ENCODE measurements at regions not wholly inside any gene's neighbourhood (a gene's known extent, or its start where the extent isn't known, plus 50 kb on each side); places are given as distances from the start of the nearest gene placed in this dataset.

DNA sequence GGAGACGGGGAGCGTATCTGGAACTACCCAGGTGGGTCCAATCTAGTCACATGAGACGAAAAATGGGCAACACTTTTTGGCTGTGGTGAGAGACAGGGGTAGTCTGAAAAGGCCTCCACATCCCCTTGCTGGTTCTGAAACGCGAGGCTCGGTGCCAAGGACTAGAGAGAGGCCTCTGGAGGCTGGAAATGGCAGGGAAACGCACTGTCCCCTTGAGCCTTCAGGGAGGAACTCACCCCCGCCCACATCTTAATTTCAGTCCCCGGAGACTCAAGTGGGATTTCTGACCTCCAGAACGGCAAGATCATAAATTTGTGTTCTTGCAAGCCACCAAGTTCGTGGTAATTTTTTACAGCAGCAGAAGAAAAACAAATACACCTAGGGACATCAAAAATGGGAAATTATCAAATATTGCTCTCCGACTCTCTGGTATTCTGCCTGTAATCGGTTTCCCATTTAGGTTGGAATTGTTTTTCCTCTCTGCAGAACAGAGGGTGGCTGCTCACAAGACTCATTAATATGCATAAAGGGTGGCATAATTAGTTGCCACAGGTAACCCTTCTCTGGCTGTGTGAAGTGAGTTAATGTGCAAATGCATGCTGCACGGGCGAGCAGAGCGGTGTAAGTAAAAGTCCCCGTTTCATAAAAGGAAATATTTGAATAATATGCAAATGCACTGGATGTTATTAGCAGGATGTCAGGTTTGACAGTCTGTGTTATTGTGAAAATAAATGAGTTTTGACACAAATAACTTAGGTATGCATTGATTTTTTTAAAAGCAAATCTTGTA lies 185.7 kb downstream of the ARRDC4 start:
- no peak for DNase-seq

DNA sequence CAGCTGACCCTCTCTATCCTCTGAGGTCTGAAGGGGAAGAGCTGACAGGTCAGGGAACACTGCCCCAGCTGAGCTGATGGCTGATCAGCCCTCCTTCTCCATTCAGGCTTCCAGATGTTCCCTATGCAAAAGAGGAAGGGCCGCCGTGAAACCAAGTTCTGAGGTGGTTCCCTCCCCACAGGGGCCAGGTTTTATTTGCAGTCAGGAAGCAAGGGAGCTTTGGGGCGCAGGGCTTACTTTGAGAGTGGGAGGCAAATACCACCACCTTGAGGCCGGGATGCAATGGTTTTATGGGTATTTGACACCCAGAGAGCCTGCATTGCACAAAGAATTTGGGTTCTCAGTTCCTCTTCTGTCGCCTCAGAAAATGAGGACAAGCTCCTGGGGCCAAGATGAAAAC lies 186.9 kb downstream of the ARRDC4 start:
- DNase-seq: no peak

DNA sequence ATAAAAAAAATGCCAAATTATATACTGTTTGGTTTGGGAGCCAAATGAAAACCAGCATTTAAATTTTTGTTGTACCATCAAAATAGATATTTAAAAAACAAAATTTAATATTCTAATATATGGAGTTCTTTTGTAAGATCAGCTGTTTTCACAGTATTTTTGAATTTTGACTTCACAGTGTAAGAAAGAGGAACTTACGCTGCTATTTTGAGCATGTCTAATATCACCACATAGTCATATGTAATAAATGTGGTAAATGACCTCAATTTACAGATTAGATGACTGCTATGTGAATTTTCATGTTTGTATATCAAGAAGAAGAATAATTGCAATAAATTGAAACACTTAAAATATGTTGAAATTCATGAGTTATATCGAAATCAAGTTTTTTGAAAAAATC lies 189.6 kb downstream of the ARRDC4 start:
- no peak for DNase-seq

DNA sequence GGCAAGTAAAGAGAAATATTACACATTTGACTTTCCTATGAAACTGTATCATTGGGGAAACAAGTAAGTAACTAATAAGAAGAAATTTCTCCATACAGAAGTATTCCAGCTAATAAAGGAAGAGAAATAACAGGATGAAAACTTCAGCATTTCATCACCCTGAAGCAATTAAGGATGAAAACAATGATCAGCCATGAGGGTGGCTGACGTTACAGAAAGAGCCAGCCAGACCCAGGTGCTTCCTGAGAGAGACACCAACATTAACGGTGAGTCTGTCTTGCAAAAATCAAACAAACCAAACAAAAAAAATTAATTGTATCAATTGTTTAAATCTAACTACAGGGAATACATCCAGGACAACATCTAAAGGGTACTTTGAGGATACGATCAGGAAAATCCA lies 190.0 kb downstream of the ARRDC4 start:
- no peak for DNase-seq

DNA sequence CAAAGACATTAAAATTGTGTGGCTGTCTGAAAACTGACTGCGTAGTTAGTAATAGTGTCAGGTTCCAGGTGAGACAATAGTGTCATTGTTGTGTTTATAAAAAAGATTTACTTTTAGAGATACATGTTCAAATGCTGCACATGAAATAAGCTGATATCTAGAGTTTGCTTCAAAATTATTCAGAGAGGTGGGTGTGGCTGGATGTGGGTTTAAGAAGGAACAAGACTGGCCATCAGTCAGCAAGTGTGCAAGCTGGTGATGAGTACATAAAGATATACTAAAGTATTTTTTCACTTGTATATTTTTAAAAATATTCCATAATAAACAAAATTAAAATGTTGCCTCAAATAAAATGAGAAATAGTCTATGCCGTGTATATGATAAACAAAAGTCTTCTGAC lies 190.6 kb downstream of the ARRDC4 start:
- DNase-seq: no peak

DNA sequence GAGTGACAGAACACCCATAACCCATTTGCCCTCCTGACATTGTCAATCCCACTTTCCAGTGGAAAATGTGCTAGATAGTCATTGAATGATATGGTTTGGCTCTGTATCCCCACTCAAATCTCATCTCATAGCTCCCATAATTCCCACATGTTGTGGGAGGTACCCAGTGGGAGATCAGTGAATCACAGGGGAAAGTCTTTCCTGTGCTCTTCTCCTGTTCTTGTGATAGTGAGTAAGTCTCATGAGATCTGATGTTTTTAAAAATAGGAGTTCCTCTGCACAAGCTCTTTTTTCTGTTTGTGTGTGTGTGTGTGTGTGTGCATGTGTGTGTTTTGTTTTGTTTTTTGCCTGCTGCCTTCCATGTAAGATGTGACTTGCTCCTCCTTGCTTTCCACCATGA lies 191.7 kb downstream of the ARRDC4 start:
- DNase-seq: no peak

DNA sequence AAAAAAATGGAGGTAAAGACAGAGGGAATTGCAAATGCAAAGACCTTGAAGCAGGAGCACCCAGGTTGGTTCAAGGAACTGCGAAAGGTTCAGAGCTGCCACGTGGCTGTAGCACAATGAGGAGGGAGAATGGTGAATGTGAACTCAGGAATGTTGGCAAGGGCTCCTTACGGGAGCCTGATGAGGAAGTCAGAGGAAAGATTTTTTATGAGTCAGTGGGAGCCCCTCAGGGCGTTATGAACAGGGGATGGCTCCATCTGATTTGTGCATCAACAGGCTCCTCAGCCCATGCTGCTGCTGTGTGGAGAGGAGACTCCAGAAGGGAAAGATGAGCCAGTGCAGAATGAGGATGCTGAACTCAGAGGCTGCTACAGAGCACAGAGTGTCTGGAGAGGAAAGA lies 194.4 kb downstream of the ARRDC4 start:
- DNase-seq: no peak

DNA sequence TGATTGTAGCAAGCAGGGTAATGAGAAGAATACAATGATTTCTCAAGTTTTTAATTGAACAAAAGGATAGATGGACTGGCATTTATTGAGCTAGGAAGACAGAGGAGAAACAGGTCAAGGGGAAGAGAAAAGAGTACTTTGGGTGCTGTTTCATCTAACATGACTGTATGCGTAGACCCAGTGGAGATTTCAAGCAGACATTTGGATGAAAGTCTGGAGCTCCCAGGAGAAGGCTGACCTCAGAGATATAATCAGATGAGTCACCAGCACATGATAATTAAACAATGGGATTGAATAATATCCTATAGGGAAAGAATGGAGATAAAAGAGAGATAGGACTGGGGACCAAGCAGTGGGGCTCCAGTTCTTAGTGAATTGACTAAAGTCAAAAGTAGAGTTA lies 194.9 kb downstream of the ARRDC4 start:
- DNase-seq: no peak

DNA sequence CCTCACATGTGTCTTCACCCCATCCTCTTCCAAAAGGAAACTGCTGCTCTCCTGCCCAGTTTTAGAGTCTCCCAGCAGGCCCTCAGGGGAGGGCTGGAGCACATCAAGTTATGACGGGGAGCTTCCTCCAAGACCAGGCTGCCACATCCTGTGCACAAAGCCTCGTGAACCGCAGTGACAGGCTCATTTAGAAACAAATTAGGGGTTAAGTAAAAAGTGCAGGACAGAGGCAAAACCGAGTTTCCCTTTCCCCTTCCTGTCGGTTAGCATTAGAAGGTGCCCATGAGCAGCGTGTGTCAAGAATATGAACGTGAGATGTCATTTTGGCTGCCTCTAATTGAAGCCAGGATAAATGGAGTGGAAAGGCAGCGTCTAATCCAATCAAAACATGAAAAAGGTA lies 199.7 kb downstream of the ARRDC4 start:
- DNase-seq: no peak

DNA sequence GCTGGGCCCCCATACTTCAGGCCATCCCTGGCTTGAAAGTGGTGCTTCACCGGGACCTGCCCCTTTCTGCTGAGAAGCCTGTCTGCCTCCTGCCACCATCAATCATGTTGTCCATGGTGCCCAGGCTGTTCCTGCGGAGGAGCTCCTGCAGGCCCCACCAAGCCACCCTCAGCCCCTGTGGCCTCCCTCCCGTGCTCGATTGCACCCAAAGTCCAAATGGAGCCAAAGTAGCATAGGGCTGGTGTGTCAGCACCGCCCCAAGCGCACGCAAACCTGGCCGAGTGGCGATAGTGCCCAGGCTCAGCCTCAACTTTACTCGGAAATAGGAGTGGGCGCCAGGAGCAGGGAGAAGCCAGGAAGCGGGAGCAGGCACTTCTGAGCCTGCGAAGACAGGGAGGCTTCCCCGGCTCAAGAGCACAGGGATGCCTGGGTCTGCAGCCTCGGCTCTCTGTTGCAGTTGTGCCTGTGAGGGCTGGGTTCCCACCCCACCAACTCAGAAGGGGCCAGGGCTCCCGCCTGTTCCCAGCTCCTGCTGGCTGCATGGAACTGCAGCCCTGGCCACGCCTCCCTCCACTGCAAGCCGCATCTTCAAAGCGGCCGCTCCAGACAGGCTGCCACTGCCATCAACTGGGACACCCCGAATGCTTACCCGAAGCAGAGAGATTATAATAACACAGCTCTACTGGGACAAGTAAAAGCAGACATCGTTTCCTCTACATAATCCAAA lies 203.0 kb downstream of the ARRDC4 start:
- no peak for DNase-seq

DNA sequence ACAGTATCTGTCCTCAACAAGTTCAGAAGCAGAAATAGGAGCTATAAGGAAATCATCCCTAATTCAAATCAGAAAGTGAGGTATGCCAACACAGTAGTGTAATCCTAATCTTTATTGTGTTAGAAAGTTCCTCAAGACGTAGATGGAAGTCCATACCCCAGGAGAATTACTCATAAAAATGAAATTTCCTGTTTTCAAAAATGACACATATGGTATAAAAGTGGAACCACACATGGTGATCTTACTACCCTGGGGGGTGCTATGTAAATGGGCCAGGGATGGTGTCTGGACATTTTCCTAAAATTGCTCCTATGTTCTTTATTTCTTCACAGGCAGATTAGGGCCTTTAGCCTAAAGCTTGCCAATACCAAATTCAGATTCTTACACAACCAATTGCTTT lies 204.1 kb downstream of the ARRDC4 start:
- DNase-seq: no peak

DNA sequence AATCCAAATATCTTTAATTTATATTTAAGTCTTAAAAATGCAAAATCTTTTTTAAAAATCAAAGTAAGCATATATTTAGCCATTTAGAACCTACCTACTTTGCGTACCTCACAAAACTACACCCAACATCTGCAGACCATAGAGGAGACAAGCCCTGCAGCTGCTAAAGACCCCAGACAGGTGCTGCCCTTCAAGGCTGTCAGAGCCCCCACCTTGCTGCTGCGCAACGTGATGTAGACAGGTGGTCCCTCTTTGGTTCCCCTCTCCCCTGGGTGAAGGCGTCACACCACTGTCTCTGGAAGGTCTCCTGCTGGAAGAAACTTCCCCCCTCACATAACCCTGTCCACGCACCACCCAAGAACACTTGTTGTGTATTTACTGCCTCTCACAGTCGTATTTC lies 204.5 kb downstream of the ARRDC4 start:
- DNase-seq: no peak

DNA sequence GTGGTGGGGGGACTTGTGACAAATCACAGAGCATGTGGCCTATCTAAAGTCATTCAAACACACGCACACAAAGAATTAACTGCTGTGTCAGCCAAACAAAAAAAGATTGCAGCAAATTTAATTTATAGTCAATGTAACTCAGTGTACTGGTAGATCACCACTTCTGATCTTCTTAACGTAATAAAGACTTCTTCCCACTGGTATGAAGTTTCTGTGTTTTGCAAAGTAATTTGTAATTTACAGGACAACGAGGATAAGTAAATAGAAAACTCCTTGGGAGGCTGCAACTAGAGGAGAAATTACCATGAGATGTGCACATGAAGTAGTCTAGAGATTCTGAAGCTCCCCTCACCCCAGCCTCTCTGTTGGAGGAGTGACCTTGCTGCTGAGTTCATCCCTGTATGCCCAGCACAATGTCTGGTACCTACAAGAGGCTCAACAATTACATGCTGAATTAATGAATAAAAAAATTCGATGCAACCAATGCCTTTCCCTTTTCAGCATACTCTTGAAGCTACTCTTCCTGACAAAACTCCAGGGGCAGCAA lies 207.3 kb downstream of the ARRDC4 start:
- DNase-seq: no peak

DNA sequence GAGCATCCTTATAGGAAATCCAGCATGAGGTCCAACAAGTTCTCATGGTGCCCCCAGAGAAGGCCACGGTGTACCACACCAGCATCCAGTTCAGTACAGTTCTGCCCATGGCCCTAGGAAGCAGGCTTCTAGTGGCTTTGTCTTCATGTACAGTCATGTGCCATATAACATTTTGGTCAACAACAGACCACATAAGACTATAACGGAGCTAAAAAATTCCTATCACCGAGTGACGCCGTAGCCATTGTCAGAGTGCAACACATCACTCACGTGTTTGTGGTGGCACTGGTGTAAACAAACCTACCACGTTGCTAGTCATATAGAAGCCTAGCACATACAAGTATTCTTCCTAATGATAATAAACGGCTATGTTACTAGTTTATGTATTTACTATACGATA lies 209.0 kb downstream of the ARRDC4 start:
- DNase-seq: no peak

DNA sequence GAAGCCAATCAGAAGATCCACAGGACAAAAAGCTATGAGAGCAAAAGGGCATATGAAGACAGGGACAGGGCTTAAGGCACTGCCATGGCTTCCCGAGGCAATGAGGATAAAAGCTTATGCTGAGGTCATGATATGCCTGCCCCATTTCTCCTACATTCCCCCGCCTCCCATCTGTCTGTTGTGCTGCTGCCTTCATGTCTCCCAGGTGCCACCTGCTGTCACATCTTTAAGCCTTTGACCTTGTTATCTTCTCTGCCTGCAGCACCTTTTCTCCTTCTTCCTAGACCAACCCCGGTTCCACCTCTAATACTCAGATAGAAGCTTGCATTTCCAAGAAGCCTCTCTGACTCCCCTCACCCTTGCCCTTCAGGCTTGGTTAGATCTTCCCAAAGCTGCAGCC lies 213.8 kb downstream of the ARRDC4 start:
- no peak for DNase-seq

DNA sequence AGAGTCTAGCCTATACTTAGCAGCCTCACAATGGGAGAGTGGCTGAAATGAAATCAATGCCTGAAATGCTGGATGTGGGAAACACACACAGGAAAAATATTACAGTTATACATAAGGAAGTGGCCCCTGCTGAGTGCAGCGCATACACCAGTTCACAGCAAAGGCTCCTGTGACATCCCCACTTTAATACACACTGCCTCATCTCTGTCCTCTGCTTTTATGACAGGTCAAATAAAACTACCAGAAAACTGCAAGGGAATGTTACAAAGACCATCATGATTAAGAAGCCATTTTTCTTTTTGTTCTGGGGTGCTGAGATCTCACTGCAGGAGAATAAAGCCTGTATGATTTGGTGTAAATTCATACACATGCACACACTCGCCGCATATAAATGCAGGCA lies 214.3 kb downstream of the ARRDC4 start:
- no peak for DNase-seq

DNA sequence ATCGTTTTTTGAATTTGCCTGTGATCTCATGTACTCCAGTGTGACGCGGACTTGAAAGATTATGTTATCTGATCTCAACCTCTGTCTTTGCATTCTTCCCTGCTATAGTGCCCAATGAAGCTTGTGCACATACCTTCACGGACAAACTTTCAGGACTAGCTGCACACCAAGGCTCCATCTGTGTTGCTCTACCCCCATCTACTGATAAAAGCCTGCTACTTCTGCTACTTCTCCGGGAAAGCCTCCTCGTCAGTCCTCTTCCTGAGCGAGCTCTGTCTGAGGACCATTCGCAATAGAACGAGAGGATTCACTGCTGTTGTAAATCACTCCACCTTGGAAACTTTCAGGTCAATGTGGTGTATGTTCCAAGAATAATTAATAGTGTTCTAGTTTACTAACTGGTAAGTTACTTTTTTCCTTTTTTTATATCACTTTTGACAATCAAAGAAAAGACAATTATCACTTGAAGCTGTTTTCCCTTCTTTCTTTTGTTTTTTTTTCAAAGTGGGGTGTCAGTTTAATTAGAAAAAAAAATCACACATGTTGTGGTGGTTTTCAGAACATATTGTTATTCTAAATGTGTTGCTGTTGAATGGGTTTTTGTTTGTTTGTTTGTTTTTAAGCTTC lies 217.6 kb downstream of the ARRDC4 start:
- no peak for DNase-seq

DNA sequence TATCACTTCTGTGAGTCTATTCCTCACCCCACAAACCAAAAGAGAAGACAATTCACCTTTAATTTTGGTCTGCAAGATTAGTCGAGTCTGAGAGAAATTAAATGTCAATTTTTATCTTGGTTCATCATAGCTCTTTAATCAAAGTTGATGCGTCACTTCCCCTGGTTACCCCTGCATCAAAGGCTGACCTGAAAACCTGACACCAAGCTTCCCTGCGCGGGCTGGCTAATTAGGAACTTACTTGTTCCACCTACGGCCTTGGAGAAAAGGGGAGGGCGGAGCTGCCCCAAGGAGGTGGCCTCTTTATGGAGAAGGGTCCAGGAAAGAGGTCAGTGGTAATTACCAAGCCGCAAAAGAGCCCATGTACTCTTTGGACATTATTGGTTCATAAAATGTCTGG lies 218.4 kb downstream of the ARRDC4 start:
- DNase-seq: no peak

DNA sequence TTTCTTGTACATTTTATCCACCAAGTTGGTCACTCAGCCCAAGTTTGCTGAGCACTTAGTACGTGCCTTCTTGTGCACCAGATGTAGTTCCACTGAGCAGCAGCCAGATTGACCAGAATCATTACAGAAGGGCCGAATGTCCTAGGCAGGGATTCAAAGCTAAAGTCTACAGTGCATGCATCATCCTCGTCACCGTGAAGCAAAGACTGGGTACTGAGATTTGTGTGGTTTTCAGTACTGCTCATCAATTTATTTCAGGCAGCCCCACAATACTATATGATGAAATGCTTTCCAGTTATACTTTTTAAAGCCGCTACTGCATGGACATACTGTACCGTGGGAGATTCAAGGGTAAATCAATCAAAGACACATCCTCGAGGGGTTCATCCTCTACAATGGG lies 227.0 kb downstream of the ARRDC4 start:
- DNase-seq: no peak

DNA sequence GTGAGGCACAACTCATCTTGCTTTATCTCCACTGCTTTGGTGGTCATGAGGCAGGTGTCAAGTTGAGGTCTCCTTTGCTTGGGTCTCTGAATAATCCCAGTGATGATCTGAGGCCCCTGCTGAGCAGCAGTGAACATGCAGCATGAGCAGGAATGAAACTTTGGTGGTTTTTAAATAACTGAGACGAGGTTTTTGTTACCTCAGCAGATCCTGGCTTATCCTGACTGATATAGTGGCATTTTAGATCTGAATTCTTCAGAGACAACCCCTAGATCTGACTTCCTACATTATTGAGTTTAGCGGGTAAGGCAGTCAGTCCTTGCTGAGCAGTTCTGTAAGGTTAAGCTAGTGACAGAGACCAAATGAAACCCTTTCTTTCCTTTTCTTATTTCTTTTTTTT lies 230.4 kb downstream of the ARRDC4 start:
- DNase-seq: no peak

DNA sequence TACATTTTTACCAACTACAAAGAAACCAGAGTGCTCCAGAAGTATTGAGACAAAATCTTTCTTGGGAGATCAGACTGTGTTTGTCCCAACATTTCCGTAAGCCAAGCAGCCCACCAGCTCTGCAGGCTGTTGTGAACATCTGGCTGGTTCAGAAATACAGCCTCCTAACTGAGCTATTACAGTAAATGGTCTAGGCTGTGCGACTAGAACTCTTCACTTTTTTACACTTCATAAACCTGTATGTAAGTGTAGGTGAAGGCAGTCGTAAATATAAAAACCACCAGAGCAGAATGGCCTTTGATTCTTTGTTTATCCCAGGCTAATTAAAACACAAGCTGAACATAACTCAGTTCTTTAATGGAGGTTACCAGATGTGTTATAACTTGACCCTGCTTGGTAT lies 235.3 kb downstream of the ARRDC4 start:
- DNase-seq: no peak

DNA sequence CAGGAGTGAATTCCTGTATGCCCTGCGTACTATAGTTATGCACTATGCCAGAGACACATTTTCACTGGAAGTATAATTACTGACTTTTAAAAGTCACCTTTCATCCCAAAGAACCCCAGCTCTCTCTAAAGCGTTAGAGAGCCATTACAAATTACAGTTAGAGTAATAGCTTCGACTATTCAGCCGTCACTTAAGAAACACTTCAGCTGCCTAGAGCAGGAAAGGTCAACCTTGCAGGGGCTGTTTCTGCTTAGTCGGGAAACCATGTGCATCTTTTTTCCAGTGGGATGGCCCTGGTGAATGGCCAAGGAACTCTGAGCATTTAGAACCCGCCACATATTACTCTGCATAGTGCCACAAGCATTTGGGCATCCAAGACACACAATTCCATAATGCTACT lies 235.9 kb downstream of the ARRDC4 start:
- no peak for DNase-seq

DNA sequence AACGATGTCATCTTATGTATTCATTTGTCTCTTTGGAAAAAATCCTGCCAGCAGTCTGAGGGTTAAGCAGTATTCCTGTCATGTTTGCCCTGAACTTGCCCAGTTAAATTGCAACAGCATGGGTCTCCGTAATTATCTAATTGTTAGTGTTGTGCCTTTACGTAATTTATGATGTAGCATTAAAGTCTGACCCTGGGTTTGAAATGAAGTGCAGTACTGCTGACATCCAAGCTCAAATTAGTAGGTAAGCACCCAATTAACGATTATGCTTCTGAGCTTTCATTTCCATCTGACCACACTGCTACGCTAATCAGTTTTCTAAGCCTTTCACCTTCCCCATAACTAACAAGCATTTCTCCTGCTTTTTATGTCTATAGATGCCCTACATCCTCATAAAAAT lies 241.8 kb downstream of the ARRDC4 start:
- DNase-seq: no peak
